Fibroblast of villous mesenchyme (primary cell): ENCODE measurements at regions not wholly inside any gene's neighbourhood (a gene's known extent, or its start where the extent isn't known, plus 50 kb on each side); places are given as distances from the start of the nearest gene placed in this dataset.

ENCODE experiments used
- DNase-seq: peaks from one replicate; pipeline ENCODE4 v3.0.0-alpha.2; 2010; ENCODE audit warnings: low read depth
- H3K4me3 ChIP-seq: 2 replicates; pipeline ENCODE4 v1.5.1; 2011; ENCODE audit warnings: low read depth, mild to moderate bottlenecking, low read length
- CTCF ChIP-seq: IDR thresholded peaks from 2 replicates; pipeline ENCODE4 v1.5.1; 2012; ENCODE audit warnings: low read depth, mild to moderate bottlenecking, low read length; ENCODE audit not compliant: insufficient read depth

GRCh38 chr10:21212912-21213311 lies 312.6 kb downstream of the SKIDA1 start:
- no peak overlapping the region for H3K4me3 ChIP-seq
- no peak for DNase-seq
- no peak for TF ChIP-seq CTCF

DNA sequence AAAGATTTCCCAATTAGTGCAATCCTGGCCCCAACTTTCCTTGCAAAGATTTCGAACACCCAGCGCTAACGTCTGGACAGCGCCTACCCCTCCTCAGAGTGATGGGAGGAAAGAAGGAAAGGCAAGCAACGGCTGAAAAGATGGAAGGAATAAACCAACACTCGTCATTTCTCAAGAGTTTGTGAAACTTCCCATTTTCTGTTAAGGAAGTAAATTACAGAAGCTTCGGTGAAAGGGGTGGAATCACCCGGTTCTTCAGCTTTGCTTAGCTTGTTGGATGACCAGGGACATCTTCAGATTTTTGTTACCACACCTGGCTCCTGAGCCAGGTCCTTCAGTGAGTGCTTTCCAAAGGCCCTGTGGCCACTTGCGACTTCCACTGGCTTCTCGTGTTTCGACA lies 313.1 kb downstream of the SKIDA1 start:
- H3K4me3 ChIP-seq: no peak overlapping the region
- no peak for DNase-seq
- TF ChIP-seq CTCF: no peak

DNA sequence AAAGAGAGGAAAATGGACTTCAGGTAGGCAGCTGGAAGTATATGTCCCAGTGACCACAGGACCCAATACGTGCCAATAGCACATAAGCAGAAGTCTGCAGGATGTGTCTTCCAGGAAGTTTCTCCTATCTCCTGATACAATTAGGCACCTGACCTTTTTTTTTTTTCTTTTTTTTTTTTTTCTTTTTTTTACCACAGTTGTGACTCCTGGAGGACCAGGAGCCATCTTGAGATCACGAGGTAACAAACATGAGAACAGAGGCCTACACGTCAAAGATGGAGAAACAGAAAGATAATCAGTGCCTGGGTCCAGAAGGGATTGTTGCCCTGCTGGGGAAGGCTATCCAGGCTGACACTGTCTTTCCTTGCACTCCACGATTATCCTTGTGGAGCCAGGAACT lies 312.4 kb upstream of the NEBL start:
- no peak for DNase-seq
- no peak overlapping the region for H3K4me3 ChIP-seq
- no peak for TF ChIP-seq CTCF

DNA sequence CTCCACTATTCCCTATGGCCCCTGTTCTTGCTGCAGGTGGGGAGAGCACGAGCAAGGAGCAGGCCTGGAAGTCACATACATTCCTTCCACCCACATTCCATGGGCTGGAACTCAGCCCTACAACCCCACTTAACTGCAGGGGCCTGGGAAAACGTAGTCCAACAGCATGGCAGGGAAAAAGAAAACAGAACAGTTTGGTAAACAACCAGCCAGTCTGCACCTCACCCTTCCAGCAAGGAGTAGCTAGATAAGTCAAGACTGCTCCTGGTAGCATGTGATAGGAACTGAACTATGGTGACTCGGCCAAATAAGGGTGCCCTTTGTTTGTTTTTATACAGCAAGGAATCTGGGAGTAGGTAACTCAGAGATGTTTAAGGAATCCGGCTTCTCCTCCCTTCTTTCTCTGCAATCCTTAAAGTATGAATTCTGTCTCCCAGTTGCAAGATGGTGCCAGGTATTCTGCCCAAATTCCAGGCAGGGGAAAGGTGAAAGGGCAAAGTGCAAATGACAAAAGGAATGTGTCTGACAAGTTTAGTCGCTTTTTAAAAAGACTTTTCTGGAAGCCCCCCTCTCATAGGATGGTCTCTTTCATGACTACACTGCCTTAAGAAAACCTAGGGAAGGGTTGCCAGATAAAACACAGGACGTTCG lies 311.7 kb upstream of the NEBL start:
- no peak overlapping the region for H3K4me3 ChIP-seq
- TF ChIP-seq CTCF: no peak
- no peak for DNase-seq

DNA sequence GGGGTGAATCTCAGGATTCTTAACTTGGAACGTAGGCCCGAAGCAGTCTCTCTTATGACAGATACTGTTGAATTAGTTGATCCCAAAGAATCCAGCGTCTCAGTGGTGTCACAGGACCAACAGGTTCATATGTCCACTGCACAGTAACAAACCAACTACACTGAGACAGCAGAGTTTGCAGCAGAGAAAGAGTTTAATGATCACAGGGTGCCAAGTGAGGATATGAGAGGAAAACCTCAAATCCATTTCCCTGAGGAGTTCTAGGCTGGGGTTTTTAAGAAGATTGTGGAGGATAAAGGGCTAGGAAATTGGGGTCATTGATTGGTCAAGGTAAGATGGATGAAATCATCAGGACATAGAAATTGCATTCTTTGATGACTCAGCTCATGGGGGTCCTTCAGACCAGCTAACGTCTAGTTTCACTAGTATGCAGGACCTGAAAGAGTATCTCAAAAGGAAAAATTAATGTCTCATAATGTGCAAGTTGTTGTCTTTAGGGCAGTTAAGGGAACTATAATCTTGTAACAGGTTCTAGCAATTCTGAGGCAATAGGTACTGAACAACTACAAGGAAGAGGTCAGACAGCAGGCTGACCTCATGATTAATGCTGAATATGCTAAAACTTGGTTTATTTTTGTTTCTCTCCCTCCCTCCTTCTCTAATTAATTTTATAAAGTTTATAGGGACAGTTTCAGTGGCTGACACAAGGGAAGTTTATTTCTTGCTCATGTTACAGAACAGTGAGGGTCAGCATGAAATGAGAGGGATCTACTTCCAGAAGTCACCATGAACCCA lies 310.9 kb upstream of the NEBL start:
- H3K4me3 ChIP-seq: no peak overlapping the region
- no peak for DNase-seq
- no peak for TF ChIP-seq CTCF

DNA sequence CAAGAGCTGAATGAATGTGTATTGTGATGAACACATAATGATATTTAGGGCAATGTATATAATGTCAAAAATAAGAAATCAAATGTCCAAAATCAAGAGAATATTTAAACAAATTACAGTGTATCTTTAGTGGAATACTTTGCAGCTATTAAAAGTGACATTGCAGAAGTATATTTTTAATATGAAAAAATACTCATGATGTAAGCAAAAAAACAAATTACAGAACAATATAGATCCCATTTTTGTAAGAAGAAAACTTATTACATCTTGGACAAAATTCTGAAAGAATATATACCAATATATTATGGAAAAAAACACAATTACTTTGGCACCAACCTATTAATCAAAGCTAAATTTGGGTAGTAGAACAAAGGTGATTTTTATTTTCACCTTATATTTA lies 308.2 kb upstream of the NEBL start:
- no peak overlapping the region for H3K4me3 ChIP-seq
- DNase-seq: no peak
- TF ChIP-seq CTCF: no peak
